Choroid plexus epithelial cell (primary cell): ENCODE measurements at regions not wholly inside any gene's neighbourhood (a gene's known extent, or its start where the extent isn't known, plus 50 kb on each side); places are given as distances from the start of the nearest gene placed in this dataset.

ENCODE experiments used
- DNase-seq: peaks from one replicate; pipeline ENCODE4 v3.0.0-alpha.2; 2010; ENCODE audit warnings: low read depth
- H3K4me3 ChIP-seq: 2 replicates; pipeline ENCODE4 v1.5.1; 2011; ENCODE audit warnings: low read depth, mild to moderate bottlenecking, control low read depth, low read length, moderate library complexity
- TF ChIP-seq, protein P1 (sequence below): conservative IDR thresholded peaks from 2 replicates; pipeline ENCODE4 v1.5.1; 2011; ENCODE audit warnings: low read depth, mild to moderate bottlenecking, control low read depth, inconsistent platforms, low read length, moderate library complexity

DNA sequence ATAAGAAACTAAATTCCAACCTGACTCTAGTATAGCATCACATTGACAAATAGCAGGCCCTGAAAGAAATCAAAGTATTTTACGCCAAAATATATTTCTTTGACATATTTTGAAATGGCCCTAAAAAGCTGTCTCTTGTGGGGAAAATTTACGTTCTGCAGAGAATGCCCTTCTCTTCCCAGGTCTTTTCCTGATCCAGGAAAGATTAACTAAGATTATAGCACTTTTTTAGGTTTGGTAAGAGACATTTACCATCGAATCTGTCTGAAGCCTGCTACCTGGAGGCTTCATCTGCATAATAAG lies 121.1 kb downstream of the ATXN3L start:
- TF ChIP-seq, protein P1, sequence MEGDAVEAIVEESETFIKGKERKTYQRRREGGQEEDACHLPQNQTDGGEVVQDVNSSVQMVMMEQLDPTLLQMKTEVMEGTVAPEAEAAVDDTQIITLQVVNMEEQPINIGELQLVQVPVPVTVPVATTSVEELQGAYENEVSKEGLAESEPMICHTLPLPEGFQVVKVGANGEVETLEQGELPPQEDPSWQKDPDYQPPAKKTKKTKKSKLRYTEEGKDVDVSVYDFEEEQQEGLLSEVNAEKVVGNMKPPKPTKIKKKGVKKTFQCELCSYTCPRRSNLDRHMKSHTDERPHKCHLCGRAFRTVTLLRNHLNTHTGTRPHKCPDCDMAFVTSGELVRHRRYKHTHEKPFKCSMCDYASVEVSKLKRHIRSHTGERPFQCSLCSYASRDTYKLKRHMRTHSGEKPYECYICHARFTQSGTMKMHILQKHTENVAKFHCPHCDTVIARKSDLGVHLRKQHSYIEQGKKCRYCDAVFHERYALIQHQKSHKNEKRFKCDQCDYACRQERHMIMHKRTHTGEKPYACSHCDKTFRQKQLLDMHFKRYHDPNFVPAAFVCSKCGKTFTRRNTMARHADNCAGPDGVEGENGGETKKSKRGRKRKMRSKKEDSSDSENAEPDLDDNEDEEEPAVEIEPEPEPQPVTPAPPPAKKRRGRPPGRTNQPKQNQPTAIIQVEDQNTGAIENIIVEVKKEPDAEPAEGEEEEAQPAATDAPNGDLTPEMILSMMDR, result no peak
- H3K4me3 ChIP-seq, result no peak overlapping the region
- DNase-seq, result no peak

DNA sequence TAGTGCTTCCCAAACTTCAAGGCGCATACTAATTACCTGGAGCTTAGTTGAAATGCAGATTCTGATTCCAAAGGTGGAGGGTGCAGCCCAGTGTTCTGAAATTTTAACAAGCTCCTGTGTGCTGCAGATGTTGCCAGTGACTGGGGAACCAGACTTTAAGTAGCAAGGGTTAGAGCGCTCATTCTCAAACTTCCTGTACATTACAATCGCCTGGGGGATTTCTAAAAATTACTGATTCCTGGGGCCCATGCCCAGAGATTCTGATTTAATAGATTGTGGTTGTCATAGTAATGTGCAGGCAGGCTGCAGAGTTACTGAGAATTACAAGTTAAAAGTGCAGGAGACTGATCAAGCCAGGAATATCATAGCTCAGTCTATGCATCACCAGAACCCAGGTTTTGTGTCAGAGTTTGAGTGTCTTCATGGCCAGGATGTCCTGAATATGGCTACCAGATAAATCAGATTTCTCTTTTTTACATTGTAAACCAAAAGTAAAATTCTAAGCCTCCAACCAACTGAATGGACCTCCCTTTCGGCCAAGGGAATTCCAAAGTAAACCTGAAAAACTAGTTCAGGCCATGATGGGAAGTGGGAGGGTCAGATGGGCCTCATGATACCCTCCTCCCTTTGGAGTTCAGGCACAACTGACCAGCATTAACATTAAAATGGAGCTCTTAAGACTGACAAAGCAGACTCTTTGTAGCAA lies 121.6 kb downstream of the ATXN3L start:
- no peak for DNase-seq
- TF ChIP-seq, protein P1, result no peak
- no peak overlapping the region for H3K4me3 ChIP-seq

DNA sequence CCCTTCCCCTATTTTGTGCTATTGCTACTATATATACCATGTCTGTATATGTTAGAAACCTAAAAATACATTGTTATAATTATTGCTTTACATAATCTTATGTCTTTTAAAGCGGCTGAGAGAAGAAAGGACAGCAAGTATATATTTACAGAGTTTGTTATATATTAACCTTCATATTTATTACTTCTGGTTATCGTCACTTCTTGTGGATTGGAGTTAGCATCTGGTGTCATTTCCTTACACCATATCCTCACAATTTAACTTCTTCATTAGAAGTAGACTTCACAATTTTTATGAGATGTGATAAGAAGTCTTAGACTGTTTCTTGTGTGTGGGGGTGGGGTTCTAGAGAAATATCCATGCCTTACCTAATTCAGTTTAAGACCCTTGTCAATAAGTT lies 123.1 kb downstream of the ATXN3L start:
- DNase-seq, result no peak
- TF ChIP-seq, protein P1, result no peak
- H3K4me3 ChIP-seq, result no peak overlapping the region

DNA sequence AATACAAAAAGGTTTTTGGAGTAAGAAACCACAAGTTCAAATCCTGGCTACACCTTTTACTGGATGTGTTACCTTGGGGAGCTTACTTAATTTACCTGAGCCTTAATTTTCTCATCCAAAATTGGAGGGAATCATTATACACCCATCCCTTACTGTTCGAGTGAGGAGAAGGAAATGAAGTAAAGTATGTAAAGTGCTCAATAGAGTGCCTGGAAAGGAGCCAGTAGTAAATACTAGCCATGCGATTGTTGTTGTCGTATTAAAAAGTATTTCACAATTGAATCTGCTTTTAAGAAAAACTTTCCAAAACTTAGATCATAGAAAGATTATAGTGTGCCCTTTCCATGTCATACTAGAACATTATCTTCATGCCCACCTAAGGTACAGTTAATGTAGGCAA lies 124.5 kb downstream of the ATXN3L start:
- TF ChIP-seq, protein P1, result no peak

DNA sequence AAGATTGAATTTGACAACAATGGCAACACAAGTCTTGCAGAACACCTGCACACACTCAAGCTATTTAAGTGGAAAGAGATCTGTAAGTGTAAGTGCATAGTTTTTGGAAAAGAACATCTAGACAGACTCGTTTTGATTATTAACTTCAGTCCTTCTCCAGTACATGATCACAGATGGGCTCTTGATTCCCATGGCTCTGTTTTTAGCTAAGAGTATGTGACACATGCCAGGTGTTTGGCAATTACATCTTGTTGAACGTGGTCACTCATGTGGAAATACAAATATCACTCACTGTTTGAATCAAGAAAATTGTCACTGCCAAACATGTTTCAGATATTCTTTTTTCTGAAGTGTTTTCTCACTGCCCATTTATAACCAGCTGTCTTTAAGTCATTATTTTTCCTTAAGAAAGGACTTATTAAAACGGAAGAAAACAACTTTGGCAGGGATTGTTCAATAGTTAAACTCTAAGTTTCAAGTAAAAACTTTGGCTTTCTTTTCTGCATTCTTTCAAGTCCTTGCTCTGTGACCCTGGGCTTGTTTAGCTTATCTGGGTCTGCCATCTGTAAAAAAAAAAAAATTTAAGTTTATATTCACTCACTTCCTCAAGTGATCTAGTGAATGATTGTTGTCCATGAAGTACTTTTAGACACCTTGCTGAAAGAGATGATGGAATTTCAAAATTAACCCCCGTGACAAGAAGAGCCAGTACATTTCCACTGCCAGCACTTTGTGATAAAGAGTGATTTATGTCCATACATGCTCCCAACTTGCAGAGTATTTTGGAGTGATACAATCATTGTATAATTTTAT lies 125.4 kb downstream of the ATXN3L start:
- H3K4me3 ChIP-seq, result no peak overlapping the region
- no peak for DNase-seq

More for the DNA sequence above, 124.5 kb downstream of the ATXN3L start:
- DNase-seq, result no peak
- no peak overlapping the region for H3K4me3 ChIP-seq

DNA sequence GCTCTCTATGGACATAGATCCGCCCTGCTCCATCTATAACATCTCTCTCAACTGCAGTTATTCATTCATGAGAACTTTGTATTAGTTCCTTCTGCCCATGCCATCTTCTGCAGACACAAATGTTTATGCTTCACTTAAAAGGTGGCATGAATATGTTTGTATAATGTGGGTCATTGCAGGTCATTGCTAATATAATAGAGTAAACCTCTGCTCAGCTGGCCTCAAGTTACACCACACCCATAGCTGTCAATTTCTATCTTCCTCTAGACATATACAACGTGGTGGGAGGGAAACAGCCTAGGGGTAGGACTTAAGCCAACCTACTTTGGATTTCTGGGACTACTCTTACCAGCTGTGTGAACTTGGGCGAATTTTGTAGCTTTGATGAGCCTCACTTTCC lies 129.8 kb downstream of the ATXN3L start:
- H3K4me3 ChIP-seq, result no peak overlapping the region
- no peak for DNase-seq
- TF ChIP-seq, protein P1, result no peak

More for the DNA sequence above, 125.4 kb downstream of the ATXN3L start:
- TF ChIP-seq, protein P1, result no peak
